Hepatocyte (in vitro differentiated cells): ENCODE measurements at regions not wholly inside any gene's neighbourhood (a gene's known extent, or its start where the extent isn't known, plus 50 kb on each side); places are given as distances from the start of the nearest gene placed in this dataset.

Experiments
- EZH2 ChIP-seq: fragments of 200-600 bp; sonication (generic); IDR thresholded peaks from 2 replicates; pipeline ENCODE4 v1.6.1; 2016; ENCODE audit warnings: antibody characterized with exemption, mild to moderate bottlenecking, borderline replicate concordance
- TF ChIP-seq, protein P1 (sequence below): fragments of 200-600 bp; sonication (generic); IDR thresholded peaks from 2 replicates; pipeline ENCODE4 v1.5.1; 2016; ENCODE audit warnings: antibody characterized with exemption, mild to moderate bottlenecking; ENCODE audit not compliant: poor library complexity

DNA sequence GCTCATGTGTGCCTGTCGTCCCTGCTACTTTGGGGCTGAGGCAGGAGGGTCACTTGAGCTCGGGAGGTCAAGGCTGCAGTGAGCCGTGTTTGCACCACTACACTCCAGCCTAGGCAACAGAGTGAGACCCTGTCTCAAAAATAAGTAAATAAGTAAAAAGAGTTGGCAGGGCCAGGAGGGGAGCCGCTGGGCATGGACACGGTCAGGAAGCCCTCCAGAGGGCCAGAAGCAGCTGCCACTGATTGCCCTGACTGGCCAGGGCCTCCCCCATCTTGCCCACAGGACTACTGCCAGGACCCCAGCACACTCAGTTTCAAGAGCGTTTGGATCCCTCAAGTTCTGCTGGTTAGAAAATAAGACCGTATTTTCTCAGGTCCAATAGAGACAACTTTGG is 112.2 kb upstream of the IPO9 start:
- no peak for TF ChIP-seq EZH2
- TF ChIP-seq, protein P1, sequence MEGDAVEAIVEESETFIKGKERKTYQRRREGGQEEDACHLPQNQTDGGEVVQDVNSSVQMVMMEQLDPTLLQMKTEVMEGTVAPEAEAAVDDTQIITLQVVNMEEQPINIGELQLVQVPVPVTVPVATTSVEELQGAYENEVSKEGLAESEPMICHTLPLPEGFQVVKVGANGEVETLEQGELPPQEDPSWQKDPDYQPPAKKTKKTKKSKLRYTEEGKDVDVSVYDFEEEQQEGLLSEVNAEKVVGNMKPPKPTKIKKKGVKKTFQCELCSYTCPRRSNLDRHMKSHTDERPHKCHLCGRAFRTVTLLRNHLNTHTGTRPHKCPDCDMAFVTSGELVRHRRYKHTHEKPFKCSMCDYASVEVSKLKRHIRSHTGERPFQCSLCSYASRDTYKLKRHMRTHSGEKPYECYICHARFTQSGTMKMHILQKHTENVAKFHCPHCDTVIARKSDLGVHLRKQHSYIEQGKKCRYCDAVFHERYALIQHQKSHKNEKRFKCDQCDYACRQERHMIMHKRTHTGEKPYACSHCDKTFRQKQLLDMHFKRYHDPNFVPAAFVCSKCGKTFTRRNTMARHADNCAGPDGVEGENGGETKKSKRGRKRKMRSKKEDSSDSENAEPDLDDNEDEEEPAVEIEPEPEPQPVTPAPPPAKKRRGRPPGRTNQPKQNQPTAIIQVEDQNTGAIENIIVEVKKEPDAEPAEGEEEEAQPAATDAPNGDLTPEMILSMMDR = no peak
